C4-2B (cell line): ENCODE measurements at regions not wholly inside any gene's neighbourhood (a gene's known extent, or its start where the extent isn't known, plus 50 kb on each side); places are given as distances from the start of the nearest gene placed in this dataset.

Source experiments
- H3K27ac ChIP-seq: fragments of 450-650 bp; 2 replicates; pipeline ENCODE4 v1.5.1; 2017
- ZFX ChIP-seq: fragments of 450-650 bp; IDR thresholded peaks from 2 replicates; pipeline ENCODE4 v1.6.1; 2017
- TF ChIP-seq, protein P1 (sequence below): fragments of 450-650 bp; conservative IDR thresholded peaks from 2 replicates; pipeline ENCODE4 v1.5.1; 2017; ENCODE audit warnings: mild to moderate bottlenecking

DNA sequence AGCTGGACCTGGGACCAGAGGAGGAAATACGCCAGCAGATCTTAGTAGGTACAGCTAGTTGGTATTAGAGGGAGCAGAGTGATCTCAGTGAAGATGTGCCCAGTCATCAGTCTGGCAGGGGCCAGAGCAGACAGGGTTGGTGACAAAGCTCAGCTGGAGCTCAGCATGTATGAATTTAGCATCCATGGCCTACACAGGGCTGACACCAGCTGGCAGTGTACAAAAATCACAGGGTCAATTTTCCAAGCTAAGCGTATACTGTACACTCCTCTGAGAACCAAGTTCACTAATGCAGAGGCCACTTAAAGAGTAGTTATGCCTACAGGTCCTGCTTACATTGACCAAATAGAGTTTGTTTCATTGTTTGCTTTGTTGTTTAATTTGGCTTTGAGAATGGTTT lies 146.6 kb downstream of the SLC24A2 start:
- H3K27ac ChIP-seq: no peak overlapping the region
- TF ChIP-seq, protein P1, sequence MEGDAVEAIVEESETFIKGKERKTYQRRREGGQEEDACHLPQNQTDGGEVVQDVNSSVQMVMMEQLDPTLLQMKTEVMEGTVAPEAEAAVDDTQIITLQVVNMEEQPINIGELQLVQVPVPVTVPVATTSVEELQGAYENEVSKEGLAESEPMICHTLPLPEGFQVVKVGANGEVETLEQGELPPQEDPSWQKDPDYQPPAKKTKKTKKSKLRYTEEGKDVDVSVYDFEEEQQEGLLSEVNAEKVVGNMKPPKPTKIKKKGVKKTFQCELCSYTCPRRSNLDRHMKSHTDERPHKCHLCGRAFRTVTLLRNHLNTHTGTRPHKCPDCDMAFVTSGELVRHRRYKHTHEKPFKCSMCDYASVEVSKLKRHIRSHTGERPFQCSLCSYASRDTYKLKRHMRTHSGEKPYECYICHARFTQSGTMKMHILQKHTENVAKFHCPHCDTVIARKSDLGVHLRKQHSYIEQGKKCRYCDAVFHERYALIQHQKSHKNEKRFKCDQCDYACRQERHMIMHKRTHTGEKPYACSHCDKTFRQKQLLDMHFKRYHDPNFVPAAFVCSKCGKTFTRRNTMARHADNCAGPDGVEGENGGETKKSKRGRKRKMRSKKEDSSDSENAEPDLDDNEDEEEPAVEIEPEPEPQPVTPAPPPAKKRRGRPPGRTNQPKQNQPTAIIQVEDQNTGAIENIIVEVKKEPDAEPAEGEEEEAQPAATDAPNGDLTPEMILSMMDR: peak; percentile 41
- TF ChIP-seq ZFX: no peak

DNA sequence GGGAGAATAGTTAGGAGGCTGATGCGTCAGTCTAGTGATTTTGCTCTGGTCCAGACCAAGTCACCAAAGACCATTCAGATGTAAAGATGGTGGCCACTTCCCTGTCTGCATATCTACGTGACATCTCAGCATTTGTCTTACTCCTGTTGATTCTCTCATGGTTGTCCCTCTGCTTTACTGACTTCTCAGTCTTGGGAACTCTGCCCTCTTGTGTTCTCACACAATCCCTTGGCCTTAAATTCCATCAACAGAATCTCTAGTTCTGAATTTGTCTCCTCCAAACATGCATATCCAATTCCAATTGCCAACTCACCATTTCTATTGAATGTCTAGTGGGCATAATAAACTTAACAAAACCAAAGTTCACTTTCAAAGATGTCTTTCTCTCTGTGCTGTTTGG lies 147.8 kb downstream of the SLC24A2 start:
- TF ChIP-seq ZFX: no peak
- TF ChIP-seq, protein P1: 0 out of 2 replicates have a peak, but pooled peaks have one; percentile 7

DNA sequence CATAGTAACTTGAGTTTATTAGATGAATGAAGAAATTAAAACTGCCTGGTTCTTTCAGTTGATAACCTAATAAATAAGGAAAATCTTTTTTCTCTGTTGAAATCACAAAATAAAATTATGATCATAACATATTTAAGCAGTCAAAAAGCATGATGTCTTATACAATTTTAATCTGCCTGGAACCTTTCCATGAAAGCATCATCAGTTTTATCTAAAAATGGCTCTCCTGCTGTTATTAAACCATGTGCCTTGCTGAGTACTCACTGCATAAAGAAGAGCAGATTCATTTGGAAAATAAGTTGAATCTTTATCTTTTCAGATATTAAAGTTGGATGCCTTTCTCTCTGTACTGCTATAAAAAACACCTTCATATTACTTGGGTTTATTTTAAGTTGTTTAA lies 148.8 kb downstream of the SLC24A2 start:
- no peak overlapping the region for H3K27ac ChIP-seq
- TF ChIP-seq ZFX: no peak
- TF ChIP-seq, protein P1: no peak

More for the DNA sequence above, 147.8 kb downstream of the SLC24A2 start:
- H3K27ac ChIP-seq: no peak overlapping the region

DNA sequence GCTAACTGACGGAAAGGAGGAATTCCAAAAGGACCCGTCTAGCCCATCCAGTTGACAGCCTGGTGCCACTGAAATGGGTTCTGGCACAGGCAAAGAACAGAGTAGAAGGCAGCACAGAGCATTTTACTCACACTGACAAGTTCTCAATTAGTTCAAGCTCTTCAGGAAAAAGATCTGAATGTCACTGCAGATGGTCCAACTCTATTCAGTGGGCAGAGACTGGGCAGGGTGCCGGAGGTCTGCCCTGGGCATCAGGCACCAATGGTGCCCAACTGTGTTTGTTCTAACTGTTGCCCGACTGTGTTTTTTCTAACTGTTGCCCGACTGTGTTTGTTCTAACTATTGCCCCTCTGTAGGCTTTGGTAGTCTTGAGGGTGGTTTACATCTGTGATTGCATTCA lies 151.8 kb downstream of the SLC24A2 start:
- TF ChIP-seq, protein P1: no peak
- no peak for TF ChIP-seq ZFX
- H3K27ac ChIP-seq: no peak overlapping the region

DNA sequence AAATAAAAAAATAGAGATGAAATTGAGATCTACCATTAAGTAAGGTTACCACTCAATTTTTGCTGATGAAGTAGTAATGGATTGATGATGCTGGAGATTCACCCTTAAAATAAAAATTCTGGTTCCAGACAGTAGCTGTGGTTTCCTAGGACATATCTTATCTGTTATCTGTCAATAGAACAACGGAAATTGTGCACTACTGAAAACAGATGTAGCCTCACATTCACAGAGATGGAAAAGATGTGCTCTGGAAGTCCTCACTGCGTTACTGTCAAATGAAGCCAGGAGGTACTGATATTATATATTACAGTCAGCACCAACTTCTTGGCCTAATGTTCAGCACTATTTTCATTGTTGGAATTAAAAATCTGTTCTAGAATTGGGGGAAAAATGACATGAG lies 154.0 kb downstream of the SLC24A2 start:
- no peak overlapping the region for H3K27ac ChIP-seq
- TF ChIP-seq, protein P1: no peak
- no peak for TF ChIP-seq ZFX

DNA sequence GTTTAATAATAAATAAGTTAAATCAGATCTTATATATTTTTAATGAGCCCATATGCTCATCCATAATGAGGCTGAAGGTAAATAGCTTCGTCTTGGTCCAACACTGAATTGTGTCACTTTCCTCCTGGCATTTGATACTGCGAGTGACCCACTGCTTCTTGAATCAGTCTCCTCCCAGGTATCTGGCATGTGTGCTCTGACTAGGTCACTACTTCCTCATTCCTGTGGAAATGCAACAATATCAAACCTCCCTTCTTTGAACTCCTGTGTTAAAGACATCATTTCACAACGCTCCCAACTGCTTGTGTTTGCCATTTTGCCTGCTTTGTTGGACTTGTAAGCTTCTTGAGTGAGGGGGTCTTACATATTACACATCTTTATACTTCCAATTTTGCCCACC lies 157.7 kb downstream of the SLC24A2 start:
- TF ChIP-seq, protein P1: no peak
- no peak for TF ChIP-seq ZFX
- no peak overlapping the region for H3K27ac ChIP-seq

DNA sequence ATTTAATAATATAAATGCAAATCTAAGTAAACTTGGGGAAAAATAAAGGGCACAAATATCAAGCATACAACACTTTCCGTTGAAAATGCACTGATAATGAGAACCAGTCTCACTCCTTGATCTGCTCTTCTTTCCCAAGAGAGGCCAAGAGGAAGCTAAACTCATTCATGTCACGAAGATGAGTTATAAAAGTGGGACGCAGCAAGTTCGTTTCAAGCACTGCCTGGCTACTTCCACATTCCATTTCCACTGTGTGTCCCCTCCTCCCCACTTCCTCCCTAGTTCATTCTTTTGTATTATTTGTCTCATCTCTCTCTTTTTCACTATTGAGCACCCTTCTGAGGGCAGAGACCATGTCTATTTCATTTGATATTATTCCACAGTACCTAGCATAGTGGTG lies 158.1 kb downstream of the SLC24A2 start:
- H3K27ac ChIP-seq: no peak overlapping the region
- TF ChIP-seq, protein P1: no peak
- no peak for TF ChIP-seq ZFX
